ENCODE measurements at regions not wholly inside any gene's neighbourhood (a gene's known extent, or its start where the extent isn't known, plus 50 kb on each side); places are given as distances from the start of the nearest gene placed in this dataset.

GRCh38 chr22:46063846-46064227 lies 86.5 kb upstream of the PPARA start:
- no peak overlapping the region for H3K27ac ChIP-seq (ENCODE audit: insufficient read length, low read depth, low read length)
- no CpG with 5 or more reads among the region's 11 CpGs for WGBS (ENCODE audit: extremely low coverage, insufficient read length, low lambda C conversion rate)

More at GRCh38 chr22:46063846-46064227, 86.5 kb upstream of the PPARA start:
- H3K23ac ChIP-seq (ENCODE audit: insufficient read length, low read depth, low read length), result no peak overlapping the region
- H4K20me1 ChIP-seq (ENCODE audit: control insufficient read depth, insufficient read depth, insufficient read length), result no peaks in the 10 kb centered on the region
- H3K4me1 ChIP-seq (ENCODE audit: insufficient read depth, low read length), result no peaks in the 10 kb centered on the region
- Mint-ChIP-seq H3K9me3 (no peaks in the 10 kb centered on the region), H3K27ac (no peak overlapping the region), H3K36me3 (ENCODE audit: insufficient read depth in 1 of 3, low read depth in 3 of 3) (no peaks in the 10 kb centered on the region), H3K27me3 (ENCODE audit: low read depth) (peaks cover 28% of the 10 kb centered on the region), H3K4me1 (no peaks in the 10 kb centered on the region), H3K4me3 (no peak overlapping the region)
- no peak overlapping the region for H3K18ac ChIP-seq (ENCODE audit: insufficient read length, low read depth, low read length)
- H3K4me2 ChIP-seq (ENCODE audit: insufficient read depth, insufficient read length, low read length), result no peak overlapping the region
- no peak overlapping the region for H4K91ac ChIP-seq (ENCODE audit: insufficient read length, low read depth, low read length)
- no peak overlapping the region for H3K4ac ChIP-seq (ENCODE audit: low read depth, low read length)
- H3K9me3 ChIP-seq (ENCODE audit: control insufficient read depth, low read depth, low read length), result no peaks in the 10 kb centered on the region
- no peak overlapping the region for H4K5ac ChIP-seq (ENCODE audit: insufficient read length, low read depth, low read length)
- DNase-seq, result no peak
- no peak overlapping the region for H2BK5ac ChIP-seq (ENCODE audit: insufficient read length, low read length)
- H2BK20ac ChIP-seq (ENCODE audit: low read depth, low read length, poor library complexity, severe bottlenecking), result no peak overlapping the region
- H3K14ac ChIP-seq (ENCODE audit: insufficient read depth, low read length), result no peak overlapping the region
- H3K79me2 ChIP-seq (ENCODE audit: insufficient read depth, low read length), result no peaks in the 10 kb centered on the region
- H3K79me1 ChIP-seq (ENCODE audit: insufficient read depth, low read depth, low read length, poor library complexity, severe bottlenecking), result no peaks in the 10 kb centered on the region
- H2BK15ac ChIP-seq (ENCODE audit: low read depth, low read length), result no peak overlapping the region
- no peak overlapping the region for H3K9ac ChIP-seq (ENCODE audit: extremely low read depth, insufficient read length, low read length)
- no peaks in the 10 kb centered on the region for H3K23me2 ChIP-seq (ENCODE audit: insufficient read length, low read depth, low read length, poor library complexity, severe bottlenecking)
- TF ChIP-seq, protein P1, sequence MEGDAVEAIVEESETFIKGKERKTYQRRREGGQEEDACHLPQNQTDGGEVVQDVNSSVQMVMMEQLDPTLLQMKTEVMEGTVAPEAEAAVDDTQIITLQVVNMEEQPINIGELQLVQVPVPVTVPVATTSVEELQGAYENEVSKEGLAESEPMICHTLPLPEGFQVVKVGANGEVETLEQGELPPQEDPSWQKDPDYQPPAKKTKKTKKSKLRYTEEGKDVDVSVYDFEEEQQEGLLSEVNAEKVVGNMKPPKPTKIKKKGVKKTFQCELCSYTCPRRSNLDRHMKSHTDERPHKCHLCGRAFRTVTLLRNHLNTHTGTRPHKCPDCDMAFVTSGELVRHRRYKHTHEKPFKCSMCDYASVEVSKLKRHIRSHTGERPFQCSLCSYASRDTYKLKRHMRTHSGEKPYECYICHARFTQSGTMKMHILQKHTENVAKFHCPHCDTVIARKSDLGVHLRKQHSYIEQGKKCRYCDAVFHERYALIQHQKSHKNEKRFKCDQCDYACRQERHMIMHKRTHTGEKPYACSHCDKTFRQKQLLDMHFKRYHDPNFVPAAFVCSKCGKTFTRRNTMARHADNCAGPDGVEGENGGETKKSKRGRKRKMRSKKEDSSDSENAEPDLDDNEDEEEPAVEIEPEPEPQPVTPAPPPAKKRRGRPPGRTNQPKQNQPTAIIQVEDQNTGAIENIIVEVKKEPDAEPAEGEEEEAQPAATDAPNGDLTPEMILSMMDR (conservative IDR thresholded peaks at IDR 0.05), result no peak
- no peak overlapping the region for H3T11ph ChIP-seq (ENCODE audit: low read length)
- H2AFZ ChIP-seq (ENCODE audit: low read length), result no peak overlapping the region
- H2BK120ac ChIP-seq (ENCODE audit: low read depth, low read length, poor library complexity, severe bottlenecking), result no peak overlapping the region
- no peak overlapping the region for H2AK5ac ChIP-seq (ENCODE audit: insufficient read length, low read length)
- H3K56ac ChIP-seq (ENCODE audit: insufficient read length, low read depth, low read length), result no peak overlapping the region
- no peak overlapping the region for H2BK12ac ChIP-seq (ENCODE audit: insufficient read length, low read depth, low read length)
- H4K8ac ChIP-seq (replicated peaks; ENCODE audit: insufficient read length, low read depth, low read length), result no peak overlapping the region
- H3K27me3 ChIP-seq (ENCODE audit: insufficient read depth, low read length), result 0 out of 2 replicates have a peak, but pooled peaks cover under 1% of the 10 kb centered on the region
